Stimulated activated CD4-positive, alpha-beta T cell treated with anti-CD3 and anti-CD28 coated beads, Interleukin-12 subunit alpha, Interleukin-12 subunit beta, amount 100 ng/mL, for 24 hours (primary cell): ENCODE measurements at regions not wholly inside any gene's neighbourhood (a gene's known extent, or its start where the extent isn't known, plus 50 kb on each side); places are given as distances from the start of the nearest gene placed in this dataset.
"Not testable (repeated sequence)": the region's sequence is repeated elsewhere in the genome, so short reads cannot be mapped to it uniquely, and the experiment has no call there.

Source experiments
- DNase-seq, 2 experiments: peaks; one replicate each; pipeline ENCODE4 v3.0.0-alpha.2; 2020; ENCODE audit warnings: low read depth in 2 of 2

- no peak for DNase-seq
Observed at GRCh38 chr5:89560696-89561095, 677.7 kb upstream of the MEF2C start.

- no peak for DNase-seq
Observed at GRCh38 chr5:89556215-89556913, 673.4 kb upstream of the MEF2C start.

- no peak for DNase-seq
Observed at GRCh38 chr5:89546657-89547056, 663.7 kb upstream of the MEF2C start.

- no peak for DNase-seq
Observed at GRCh38 chr5:89545626-89546025, 662.6 kb upstream of the MEF2C start.

- no peak for DNase-seq
Observed at GRCh38 chr5:89545076-89545475, 662.1 kb upstream of the MEF2C start.

GRCh38 chr5:89542736-89543135, 659.8 kb upstream of the MEF2C start:
- DNase-seq = no peak

- no peak for DNase-seq
Observed at GRCh38 chr5:89537800-89538199, 654.8 kb upstream of the MEF2C start.

- no peak for DNase-seq
Observed at GRCh38 chr5:89536020-89536419, 653.0 kb upstream of the MEF2C start.

GRCh38 chr5:89535411-89535810, 652.4 kb upstream of the MEF2C start:
- DNase-seq = no peak

- DNase-seq = no peak
Observed at GRCh38 chr5:89534331-89534730, 651.3 kb upstream of the MEF2C start.

GRCh38 chr5:89524785-89525184, 641.8 kb upstream of the MEF2C start:
- DNase-seq = no peak

GRCh38 chr5:89523867-89524266, 640.9 kb upstream of the MEF2C start:
- DNase-seq = not testable (repeated sequence)

- DNase-seq = no peak
Observed at GRCh38 chr5:89520771-89521170, 637.8 kb upstream of the MEF2C start.

- no peak for DNase-seq
Observed at GRCh38 chr5:89513299-89514044, 630.5 kb upstream of the MEF2C start.

GRCh38 chr5:89504051-89504450, 621.1 kb upstream of the MEF2C start:
- DNase-seq = no peak

- DNase-seq = no peak
Observed at GRCh38 chr5:89499787-89500186, 616.8 kb upstream of the MEF2C start.

- DNase-seq = no peak
Observed at GRCh38 chr5:89498699-89499098, 615.7 kb upstream of the MEF2C start.

GRCh38 chr5:89493414-89493813, 610.4 kb upstream of the MEF2C start:
- no peak for DNase-seq

GRCh38 chr5:89484962-89485361, 602.0 kb upstream of the MEF2C start:
- no peak for DNase-seq

GRCh38 chr5:89480406-89481007, 597.5 kb upstream of the MEF2C start:
- no peak for DNase-seq

- no peak for DNase-seq
Observed at GRCh38 chr5:89478851-89479250, 595.9 kb upstream of the MEF2C start.

GRCh38 chr5:89473196-89473595, 590.2 kb upstream of the MEF2C start:
- no peak for DNase-seq

GRCh38 chr5:89471541-89471940, 588.6 kb upstream of the MEF2C start:
- no peak for DNase-seq
